NCI-H2081 (cell line): ENCODE measurements at regions not wholly inside any gene's neighbourhood (a gene's known extent, or its start where the extent isn't known, plus 50 kb on each side); places are given as distances from the start of the nearest gene placed in this dataset.

ENCODE experiments used
- DNase-seq, 2 experiments: peaks; one replicate each; lab custom pipeline; 2025; lab: John Stamatoyannopoulos, UW

GRCh38 chr7:81529785-81530184, 240.1 kb downstream of the HGF start:
- DNase-seq: no peak

GRCh38 chr7:81527651-81528050, 242.2 kb downstream of the HGF start:
- no peak for DNase-seq

- DNase-seq: no peak
Observed at GRCh38 chr7:81526971-81527370, 242.9 kb downstream of the HGF start.

- DNase-seq: no peak
Observed at GRCh38 chr7:81525841-81526240, 244.0 kb downstream of the HGF start.

GRCh38 chr7:81519886-81520285, 250.0 kb downstream of the HGF start:
- DNase-seq: no peak

- no peak for DNase-seq
Observed at GRCh38 chr7:81516898-81517297, 252.9 kb downstream of the HGF start.

- no peak for DNase-seq
Observed at GRCh38 chr7:81515009-81515408, 254.8 kb downstream of the HGF start.

- no peak for DNase-seq
Observed at GRCh38 chr7:81514546-81514945, 255.3 kb downstream of the HGF start.

- DNase-seq: no peak
Observed at GRCh38 chr7:81510122-81510521, 259.7 kb downstream of the HGF start.

- DNase-seq: no peak
Observed at GRCh38 chr7:81507221-81507620, 262.6 kb downstream of the HGF start.

- no peak for DNase-seq
Observed at GRCh38 chr7:81506609-81507008, 263.2 kb downstream of the HGF start.

GRCh38 chr7:81503771-81504170, 266.1 kb downstream of the HGF start:
- DNase-seq: no peak

- no peak for DNase-seq
Observed at GRCh38 chr7:81503336-81503735, 266.5 kb downstream of the HGF start.

- DNase-seq: peak in 1 of 2 experiments; percentile 75
Observed at GRCh38 chr7:81501220-81501619, 268.6 kb downstream of the HGF start.

GRCh38 chr7:81500631-81501030, 269.2 kb downstream of the HGF start:
- no peak for DNase-seq

- peak; percentile 85 to 92 for DNase-seq
Observed at GRCh38 chr7:81499262-81500116, 270.4 kb downstream of the HGF start.

- peak in 1 of 2 experiments; percentile 27 for DNase-seq
Observed at GRCh38 chr7:81498176-81498575, 271.7 kb downstream of the HGF start.

GRCh38 chr7:81492910-81493309, 276.9 kb downstream of the HGF start:
- no peak for DNase-seq

- DNase-seq: no peak
Observed at GRCh38 chr7:81492240-81492639, 277.6 kb downstream of the HGF start.

- no peak for DNase-seq
Observed at GRCh38 chr7:81491573-81491972, 278.3 kb downstream of the HGF start.

GRCh38 chr7:81488210-81488609, 281.6 kb downstream of the HGF start:
- no peak for DNase-seq

GRCh38 chr7:81487516-81487915, 282.3 kb downstream of the HGF start:
- DNase-seq: no peak

GRCh38 chr7:81484261-81484660, 285.6 kb downstream of the HGF start:
- no peak for DNase-seq

GRCh38 chr7:81482600-81483186, 287.2 kb downstream of the HGF start:
- DNase-seq: peak; percentile 31 to 32
